ENCODE measurements at regions not wholly inside any gene's neighbourhood (a gene's known extent, or its start where the extent isn't known, plus 50 kb on each side); places are given as distances from the start of the nearest gene placed in this dataset.
"Not testable (repeated sequence)": the region's sequence is repeated elsewhere in the genome, so short reads cannot be mapped to it uniquely, and the experiment has no call there.

- H3K27me3 ChIP-seq: no peaks in the 10 kb centered on the region
- TF ChIP-seq CTCF (IDR thresholded peaks at IDR 0.05; ENCODE audit: low read depth, low read length): no peak
- no peak overlapping the region for H3K4me3 ChIP-seq (ENCODE audit: low read depth, low read length)
- H3K36me3 ChIP-seq: no peaks in the 10 kb centered on the region
- no peaks in the 10 kb centered on the region for H3K4me1 ChIP-seq
- DNase-seq: no peak
- H3K9me3 ChIP-seq: no peaks in the 10 kb centered on the region
These were observed 409.9 kb downstream of the KCNJ18 start for GRCh38 chr17:22102177-22102576.

GRCh38 chr17:22116720-22117119 lies 424.4 kb downstream of the KCNJ18 start:
- not testable (repeated sequence) for H3K9me3 ChIP-seq; H3K4me3 ChIP-seq (ENCODE audit: low read depth, low read length); H3K4me1 ChIP-seq; H3K27me3 ChIP-seq; DNase-seq; H3K36me3 ChIP-seq

GRCh38 chr17:22117401-22117800 lies 425.1 kb downstream of the KCNJ18 start:
- DNase-seq; H3K9me3 ChIP-seq; H3K36me3 ChIP-seq; H3K4me3 ChIP-seq (ENCODE audit: low read depth, low read length); H3K4me1 ChIP-seq; H3K27me3 ChIP-seq: not testable (repeated sequence)

GRCh38 chr17:22119016-22119415 lies 426.7 kb downstream of the KCNJ18 start:
- H3K4me1 ChIP-seq; H3K9me3 ChIP-seq; H3K4me3 ChIP-seq (ENCODE audit: low read depth, low read length); H3K36me3 ChIP-seq; H3K27me3 ChIP-seq; DNase-seq: not testable (repeated sequence)

GRCh38 chr17:22119751-22120150 lies 427.4 kb downstream of the KCNJ18 start:
- DNase-seq; H3K27me3 ChIP-seq; H3K9me3 ChIP-seq; H3K4me1 ChIP-seq; H3K4me3 ChIP-seq (ENCODE audit: low read depth, low read length); H3K36me3 ChIP-seq: not testable (repeated sequence)

DNA sequence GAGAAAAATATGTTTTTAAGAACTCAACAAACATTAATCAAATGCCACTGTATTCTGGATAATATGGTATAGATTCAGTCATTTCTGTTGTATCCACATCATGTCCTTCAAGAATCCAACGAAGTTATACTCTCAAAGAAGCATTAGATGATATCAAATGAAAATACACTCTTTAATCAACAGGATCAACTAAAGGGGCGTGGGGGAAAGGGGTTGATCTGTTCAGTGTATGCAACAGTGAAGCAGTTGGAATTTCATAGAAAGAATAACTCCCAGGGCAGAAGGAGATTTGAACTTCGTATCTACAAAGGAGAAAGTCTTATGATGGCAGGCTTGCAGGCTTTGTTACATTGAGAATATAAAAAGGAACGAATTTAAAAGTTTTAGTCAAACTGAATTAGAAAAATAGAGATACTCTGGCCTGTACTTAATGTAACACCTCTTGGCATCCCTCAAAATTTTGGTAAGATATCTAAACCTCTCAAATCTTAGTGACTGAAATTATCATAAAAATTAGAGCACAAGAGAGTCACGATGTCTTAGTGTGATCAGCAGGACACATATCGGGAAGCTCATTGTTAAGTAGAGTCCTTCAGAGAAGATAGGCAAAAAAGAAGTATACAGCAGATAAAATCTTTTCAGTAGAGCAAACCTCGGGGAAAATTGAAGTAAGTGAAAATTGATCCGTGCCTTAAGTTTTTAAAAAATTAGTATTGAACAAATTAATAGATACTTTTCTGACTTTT lies 431.4 kb downstream of the KCNJ18 start:
- no peaks in the 10 kb centered on the region for H3K4me1 ChIP-seq
- DNase-seq: no peak
- no peak for TF ChIP-seq CTCF (IDR thresholded peaks at IDR 0.05; ENCODE audit: low read depth, low read length)
- H3K9me3 ChIP-seq: no peaks in the 10 kb centered on the region
- no peaks in the 10 kb centered on the region for H3K36me3 ChIP-seq
- no peaks in the 10 kb centered on the region for H3K27me3 ChIP-seq
- no peak overlapping the region for H3K4me3 ChIP-seq (ENCODE audit: low read depth, low read length)

DNA sequence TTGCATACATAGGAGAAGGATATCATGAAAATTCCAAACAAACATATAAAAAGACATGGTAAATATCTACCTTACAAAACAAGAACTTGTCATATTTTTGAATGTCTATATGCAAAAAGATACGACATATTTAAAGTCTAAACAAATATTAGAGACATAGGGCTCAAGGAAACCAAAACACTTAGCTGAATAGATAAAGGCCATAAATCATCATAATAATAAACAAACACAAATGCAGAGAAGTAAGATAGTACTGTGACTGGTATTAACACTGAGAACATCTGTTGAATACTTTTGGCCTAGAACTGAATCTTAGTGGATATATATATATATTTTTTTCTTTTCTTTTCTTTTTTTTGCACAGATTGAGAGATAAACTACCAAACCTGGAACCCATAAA lies 435.8 kb downstream of the KCNJ18 start:
- TF ChIP-seq CTCF (IDR thresholded peaks at IDR 0.05; ENCODE audit: low read depth, low read length): no peak
- H3K27me3 ChIP-seq: no peaks in the 10 kb centered on the region
- H3K9me3 ChIP-seq: no peaks in the 10 kb centered on the region
- no peaks in the 10 kb centered on the region for H3K4me1 ChIP-seq
- no peaks in the 10 kb centered on the region for H3K36me3 ChIP-seq
- no peak for DNase-seq
- no peak overlapping the region for H3K4me3 ChIP-seq (ENCODE audit: low read depth, low read length)

DNA sequence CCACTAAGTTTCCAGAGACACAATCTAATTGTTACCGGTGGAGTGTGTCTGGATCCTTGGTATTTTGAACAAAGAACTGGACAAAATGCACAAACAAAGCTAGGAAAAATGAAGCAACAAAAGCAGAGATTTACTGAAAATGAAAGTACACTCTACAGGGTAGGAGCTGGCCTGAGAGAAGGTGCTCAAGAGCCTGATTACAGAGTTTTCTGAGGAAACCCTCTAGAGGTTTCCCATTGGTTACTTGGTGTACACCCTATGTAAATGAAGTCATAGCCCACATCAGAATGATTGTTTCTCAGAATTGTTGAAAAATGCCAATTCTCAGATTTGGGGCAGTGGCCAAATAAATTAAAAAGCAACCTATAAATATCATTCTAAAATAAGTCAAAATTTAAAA lies 436.4 kb downstream of the KCNJ18 start:
- no peak for DNase-seq
- Histone ChIP-seq H3K27me3 (no peaks in the 10 kb centered on the region), H3K4me3 (ENCODE audit: low read depth, low read length) (no peak overlapping the region), H3K4me1 (no peaks in the 10 kb centered on the region), H3K36me3 (no peaks in the 10 kb centered on the region), H3K9me3 (no peaks in the 10 kb centered on the region)
- no peak for TF ChIP-seq CTCF (IDR thresholded peaks at IDR 0.05; ENCODE audit: low read depth, low read length)

DNA sequence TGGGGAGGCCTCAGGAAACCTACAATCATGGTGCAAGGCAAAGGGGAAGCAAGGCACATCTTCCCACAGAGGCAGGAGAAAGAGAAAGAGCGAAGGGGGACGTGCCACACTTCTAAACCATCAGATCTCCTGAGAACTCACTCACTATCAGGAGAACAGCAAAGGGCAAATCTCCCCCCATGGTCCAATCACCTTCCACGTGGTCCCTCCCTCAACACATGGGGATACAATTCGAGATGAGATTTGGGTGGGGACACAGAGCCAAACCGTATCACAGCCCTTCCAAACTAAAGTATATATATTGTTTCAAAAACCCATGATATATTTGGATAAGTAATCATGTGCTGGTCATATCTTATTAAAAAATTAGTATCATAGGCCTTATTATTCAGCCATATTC lies 437.6 kb downstream of the KCNJ18 start:
- H3K27me3 ChIP-seq; H3K4me1 ChIP-seq; H3K4me3 ChIP-seq (ENCODE audit: low read depth, low read length); H3K9me3 ChIP-seq; DNase-seq; H3K36me3 ChIP-seq: not testable (repeated sequence)

All from BE2C (cell line).